ENCODE measurements at regions not wholly inside any gene's neighbourhood (a gene's known extent, or its start where the extent isn't known, plus 50 kb on each side); places are given as distances from the start of the nearest gene placed in this dataset.

- Histone ChIP-seq H2AFZ (no peak overlapping the region), H3K4me2 (ENCODE audit: unreplicated experiment) (no peak overlapping the region), H4K20me1 (ENCODE audit: insufficient read depth) (no peaks in the 10 kb centered on the region), H3F3A (ENCODE audit: insufficient read depth) (no peaks in the 10 kb centered on the region), H3K4me3 (no peak overlapping the region), H3K4me1 (ENCODE audit: insufficient read depth) (no peaks in the 10 kb centered on the region), H3K9me3 (ENCODE audit: low read depth) (no peaks in the 10 kb centered on the region), H3K27me3 (replicated peaks; ENCODE audit: insufficient read depth) (no peaks in the 10 kb centered on the region), H3K27ac (no peak overlapping the region), H3K9ac (no peak overlapping the region), H3K9me2 (ENCODE audit: insufficient read depth) (no peaks in the 10 kb centered on the region), H3K79me2 (ENCODE audit: insufficient read depth) (no peaks in the 10 kb centered on the region), H3K36me3 (ENCODE audit: low read depth) (no peaks in the 10 kb centered on the region)
- DNase-seq = no peak
- 7 to 10% methylated on average over 8 of the region's 8 CpGs for WGBS, 2 experiments (ENCODE audit: low coverage in 1 of 2, low lambda C conversion rate in 2 of 2, missing lambda C conversion rate in 2 of 2)
- TF ChIP-seq EZH2phosphoT487 (IDR thresholded peaks at IDR 0.05; ENCODE audit: insufficient read depth, low read depth) (no peak), EZH2 (IDR thresholded peaks at IDR 0.05; ENCODE audit: insufficient read depth, poor library complexity, severe bottlenecking) (no peak)
- in situ Hi-C loops (cut with MboI) = no loop called here
These were observed 297.7 kb downstream of the MSX2 start for GRCh38 chr5:175021841-175022625.

- Histone ChIP-seq H4K20me1 (ENCODE audit: insufficient read depth) (no peaks in the 10 kb centered on the region), H3K4me2 (ENCODE audit: unreplicated experiment) (no peak overlapping the region), H3K9me3 (ENCODE audit: low read depth) (no peaks in the 10 kb centered on the region), H3K79me2 (ENCODE audit: insufficient read depth) (no peaks in the 10 kb centered on the region), H3K9me2 (ENCODE audit: insufficient read depth) (no peaks in the 10 kb centered on the region), H3K27ac (no peak overlapping the region), H3K27me3 (replicated peaks; ENCODE audit: insufficient read depth) (no peaks in the 10 kb centered on the region), H3K9ac (no peak overlapping the region), H3K4me1 (ENCODE audit: insufficient read depth) (no peaks in the 10 kb centered on the region), H3K36me3 (ENCODE audit: low read depth) (no peaks in the 10 kb centered on the region), H3K4me3 (no peak overlapping the region), H3F3A (ENCODE audit: insufficient read depth) (no peaks in the 10 kb centered on the region), H2AFZ (no peak overlapping the region)
- DNase-seq = no peak
- TF ChIP-seq EZH2phosphoT487 (IDR thresholded peaks at IDR 0.05; ENCODE audit: insufficient read depth, low read depth) = no peak
- no peak for TF ChIP-seq EZH2 (IDR thresholded peaks at IDR 0.05; ENCODE audit: insufficient read depth, poor library complexity, severe bottlenecking)
- WGBS, 2 experiments (ENCODE audit: low coverage in 1 of 2, low lambda C conversion rate in 2 of 2, missing lambda C conversion rate in 2 of 2) = 21 to 24% methylated on average over 2 of the region's 2 CpGs
- in situ Hi-C loops (cut with MboI) = no loop called here
These were observed 296.9 kb downstream of the MSX2 start for GRCh38 chr5:175021321-175021720.

GRCh38 chr5:175015028-175015685, 290.8 kb downstream of the MSX2 start:
- no peak overlapping the region for H3K4me2 ChIP-seq (ENCODE audit: unreplicated experiment)
- peaks cover 2% of the 10 kb centered on the region for H3K9me3 ChIP-seq (ENCODE audit: low read depth)
- no peak overlapping the region for H3K27ac ChIP-seq
- in situ Hi-C loops (cut with MboI) = no loop called here
- TF ChIP-seq EZH2phosphoT487 (IDR thresholded peaks at IDR 0.05; ENCODE audit: insufficient read depth, low read depth) = no peak
- TF ChIP-seq EZH2 (IDR thresholded peaks at IDR 0.05; ENCODE audit: insufficient read depth, poor library complexity, severe bottlenecking) = no peak
- no peaks in the 10 kb centered on the region for H3K27me3 ChIP-seq (replicated peaks; ENCODE audit: insufficient read depth)
- no peaks in the 10 kb centered on the region for H3F3A ChIP-seq (ENCODE audit: insufficient read depth)
- H4K20me1 ChIP-seq (ENCODE audit: insufficient read depth) = no peaks in the 10 kb centered on the region
- H3K9ac ChIP-seq = no peak overlapping the region
- no peaks in the 10 kb centered on the region for H3K36me3 ChIP-seq (ENCODE audit: low read depth)
- DNase-seq = no peak
- H3K79me2 ChIP-seq (ENCODE audit: insufficient read depth) = no peaks in the 10 kb centered on the region
- H3K4me3 ChIP-seq = no peak overlapping the region
- H3K4me1 ChIP-seq (ENCODE audit: insufficient read depth) = no peaks in the 10 kb centered on the region
- 3 to 4% methylated on average over 5 of the region's 5 CpGs for WGBS, 2 experiments (ENCODE audit: low coverage in 1 of 2, low lambda C conversion rate in 2 of 2, missing lambda C conversion rate in 2 of 2)
- no peak overlapping the region for H2AFZ ChIP-seq
- no peaks in the 10 kb centered on the region for H3K9me2 ChIP-seq (ENCODE audit: insufficient read depth)

- Histone ChIP-seq H3K27ac (no peak overlapping the region), H3K36me3 (ENCODE audit: low read depth) (no peaks in the 10 kb centered on the region), H3K4me1 (ENCODE audit: insufficient read depth) (no peaks in the 10 kb centered on the region), H3K4me3 (no peak overlapping the region), H3K79me2 (ENCODE audit: insufficient read depth) (no peaks in the 10 kb centered on the region), H3K27me3 (replicated peaks; ENCODE audit: insufficient read depth) (no peaks in the 10 kb centered on the region), H3K4me2 (ENCODE audit: unreplicated experiment) (no peak overlapping the region), H3F3A (ENCODE audit: insufficient read depth) (no peaks in the 10 kb centered on the region), H3K9ac (no peak overlapping the region), H4K20me1 (ENCODE audit: insufficient read depth) (no peaks in the 10 kb centered on the region), H3K9me2 (ENCODE audit: insufficient read depth) (no peaks in the 10 kb centered on the region), H2AFZ (no peak overlapping the region), H3K9me3 (ENCODE audit: low read depth) (peaks cover 2% of the 10 kb centered on the region)
- no peak for DNase-seq
- TF ChIP-seq EZH2phosphoT487 (IDR thresholded peaks at IDR 0.05; ENCODE audit: insufficient read depth, low read depth) = no peak
- TF ChIP-seq EZH2 (IDR thresholded peaks at IDR 0.05; ENCODE audit: insufficient read depth, poor library complexity, severe bottlenecking) = no peak
- 14 to 15% methylated on average over 4 of the region's 4 CpGs for WGBS, 2 experiments (ENCODE audit: low coverage in 1 of 2, low lambda C conversion rate in 2 of 2, missing lambda C conversion rate in 2 of 2)
- in situ Hi-C loops (cut with MboI) = no loop called here
These were observed 288.9 kb downstream of the MSX2 start for GRCh38 chr5:175013251-175013650.
